ENCODE measurements at regions not wholly inside any gene's neighbourhood (a gene's known extent, or its start where the extent isn't known, plus 50 kb on each side); places are given as distances from the start of the nearest gene placed in this dataset.
A peak's percentile ranks its signal among the peaks of the same experiment; 100 is the strongest.
"Not testable (repeated sequence)": the region's sequence is repeated elsewhere in the genome, so short reads cannot be mapped to it uniquely, and the experiment has no call there.

DNA sequence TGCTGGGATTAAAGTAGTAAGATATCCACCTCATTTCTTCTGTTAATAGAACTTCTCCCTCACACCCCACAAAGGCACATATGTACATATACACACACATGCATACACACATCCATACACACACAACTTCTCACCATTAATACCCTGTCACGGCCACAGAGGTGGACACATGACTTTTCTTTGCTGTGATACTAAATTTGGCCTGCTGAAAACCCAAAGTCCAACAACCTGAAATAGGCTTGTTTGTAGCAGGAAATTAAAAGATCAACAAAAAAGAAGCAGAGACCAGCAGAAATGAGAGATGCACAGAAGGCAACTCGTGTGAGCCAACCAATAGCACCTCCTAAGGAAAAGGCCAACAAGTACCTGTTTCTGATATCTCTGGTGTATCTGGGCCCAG lies 128.7 kb upstream of the PCGF5 start:
- no peak for DNase-seq

DNA sequence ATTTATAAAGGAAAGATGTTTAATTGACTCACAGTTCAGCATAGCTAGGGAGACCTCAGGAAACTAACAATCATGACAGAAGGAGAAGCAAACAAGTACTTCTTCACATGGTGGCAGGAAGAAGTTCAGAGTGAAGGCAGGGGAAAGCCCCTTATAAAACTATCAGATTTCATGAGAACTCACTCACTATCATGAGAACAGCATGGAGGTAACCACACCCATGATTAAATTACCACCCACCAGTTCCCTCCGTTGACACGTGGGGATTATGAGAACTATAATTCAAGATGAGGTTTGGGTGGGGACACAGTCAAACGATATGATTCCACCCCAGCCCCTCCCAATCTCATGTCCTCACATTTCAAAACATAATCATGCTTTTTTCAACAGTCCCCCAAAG lies 124.2 kb upstream of the PCGF5 start:
- no peak for DNase-seq

GRCh38 chr10:91097313-91097712 lies 123.2 kb upstream of the PCGF5 start:
- no peak for DNase-seq

- not testable (repeated sequence) for DNase-seq
These were observed 122.4 kb upstream of the PCGF5 start for GRCh38 chr10:91098021-91098420.

DNA sequence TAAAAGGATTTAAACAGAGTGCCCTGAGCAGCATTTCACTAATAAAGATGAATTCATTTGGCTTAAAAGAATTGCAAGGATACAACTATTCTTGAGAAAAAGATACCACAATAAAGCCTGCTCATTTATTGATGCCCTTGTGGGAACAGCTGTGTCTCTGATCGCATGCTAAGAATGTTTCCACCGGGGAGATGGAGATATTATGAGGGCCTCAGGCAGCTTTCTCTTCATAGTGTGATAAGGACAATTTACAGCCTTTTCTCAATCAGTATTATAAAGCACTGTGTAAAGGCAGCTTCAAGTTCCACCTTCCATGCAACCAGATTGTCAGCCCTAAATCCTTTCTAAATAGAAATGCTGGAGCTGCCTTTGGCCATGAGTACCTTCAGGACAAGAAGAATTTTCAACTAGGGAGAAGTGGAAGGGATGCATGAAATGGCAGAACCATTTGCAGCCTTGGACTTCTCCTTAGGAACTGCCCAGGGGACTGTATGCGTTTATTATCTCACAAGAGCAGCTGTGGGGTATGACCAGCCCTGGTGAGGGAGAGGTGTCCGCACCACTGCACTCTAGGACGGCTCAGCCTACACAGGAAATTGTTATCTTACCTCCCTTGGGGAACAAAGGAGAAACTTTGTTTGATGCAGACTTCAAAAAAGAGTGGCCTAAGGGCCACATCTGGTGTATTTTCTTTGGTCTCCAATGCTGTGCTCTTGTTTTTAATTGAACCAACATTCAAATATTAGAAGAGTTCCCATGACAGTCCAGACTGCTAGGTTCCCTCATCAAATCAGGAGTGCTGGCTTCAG lies 116.9 kb upstream of the PCGF5 start:
- no peak for DNase-seq

GRCh38 chr10:91104193-91105041 lies 116.0 kb upstream of the PCGF5 start:
- no peak for DNase-seq

GRCh38 chr10:91105269-91105668 lies 115.2 kb upstream of the PCGF5 start:
- no peak for DNase-seq

DNA sequence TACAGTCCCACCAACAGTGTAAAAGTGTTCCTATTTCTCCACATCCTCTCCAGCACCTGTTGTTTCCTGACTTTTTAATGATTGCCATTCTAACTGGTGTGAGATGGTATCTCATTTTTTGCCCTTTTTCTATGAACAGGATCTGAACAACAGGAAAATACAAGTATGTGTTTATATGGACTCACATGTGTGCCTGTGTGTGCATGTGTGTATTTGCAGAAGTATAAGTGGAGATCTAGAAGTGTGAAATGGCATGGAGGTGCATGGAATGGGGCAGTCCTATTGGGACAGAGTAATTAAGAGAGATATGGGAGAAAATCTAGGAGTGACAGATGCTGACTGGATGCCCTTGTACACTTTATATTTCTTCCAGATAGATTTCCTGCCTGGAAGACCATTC lies 111.6 kb upstream of the PCGF5 start:
- no peak for DNase-seq

DNA sequence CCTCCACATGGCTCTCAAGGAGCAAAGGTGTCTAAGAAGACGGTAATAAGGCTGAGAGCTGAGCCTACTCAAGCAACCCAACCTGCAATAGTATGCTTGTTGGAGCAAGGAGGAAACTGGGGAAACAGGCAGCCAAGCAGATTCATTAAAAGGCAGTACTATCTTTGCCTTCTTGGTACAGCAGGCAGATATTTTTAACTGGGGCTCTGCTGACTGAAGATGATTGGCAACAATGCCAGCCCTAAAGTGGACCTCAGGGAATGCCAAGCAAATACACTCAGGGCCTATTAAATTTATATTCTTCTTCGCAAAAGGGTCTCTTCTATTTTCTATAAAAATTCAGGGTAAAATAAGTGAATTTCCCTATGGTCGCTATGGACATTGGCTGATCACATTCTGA lies 109.4 kb upstream of the PCGF5 start:
- no peak for DNase-seq

DNA sequence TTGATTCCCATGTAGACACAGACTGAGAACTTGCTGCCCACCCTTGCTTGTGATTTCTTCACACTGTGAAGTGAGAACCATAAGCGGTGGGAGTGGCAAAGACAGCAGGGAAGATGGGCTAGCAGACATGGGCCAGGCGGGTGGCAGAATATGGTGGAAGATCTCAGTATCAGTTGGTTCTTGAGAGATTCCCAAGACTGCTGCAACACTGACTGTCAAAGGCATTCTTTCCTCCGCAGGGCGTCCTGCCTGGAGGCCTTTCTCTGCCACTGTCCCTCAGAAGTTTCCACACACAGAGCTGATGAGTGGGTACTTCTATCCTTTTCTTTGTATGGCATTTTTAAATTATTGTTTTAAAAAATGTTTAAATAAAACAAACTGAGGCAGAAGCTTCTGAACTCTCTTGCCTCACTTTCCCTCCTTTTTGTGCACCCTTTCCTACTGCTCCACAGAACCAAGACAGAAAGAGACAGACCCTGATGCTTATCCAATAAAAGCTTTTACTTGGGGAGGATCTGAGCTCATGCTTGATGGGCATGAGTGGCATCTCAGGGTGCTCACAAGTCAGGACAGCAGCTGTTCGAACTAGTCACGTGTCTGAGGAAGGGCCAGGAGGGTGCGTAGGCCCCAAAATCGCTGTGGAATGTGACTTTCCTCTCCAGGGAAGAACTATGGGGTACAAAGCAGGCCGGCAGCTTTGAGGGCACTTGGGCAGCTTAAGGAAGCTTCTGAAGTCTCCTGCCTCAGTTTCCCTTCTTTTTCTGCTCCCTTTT lies 104.7 kb upstream of the PCGF5 start:
- no peak for DNase-seq

- no peak for DNase-seq
These were observed 103.0 kb upstream of the PCGF5 start for GRCh38 chr10:91117505-91117904.

DNA sequence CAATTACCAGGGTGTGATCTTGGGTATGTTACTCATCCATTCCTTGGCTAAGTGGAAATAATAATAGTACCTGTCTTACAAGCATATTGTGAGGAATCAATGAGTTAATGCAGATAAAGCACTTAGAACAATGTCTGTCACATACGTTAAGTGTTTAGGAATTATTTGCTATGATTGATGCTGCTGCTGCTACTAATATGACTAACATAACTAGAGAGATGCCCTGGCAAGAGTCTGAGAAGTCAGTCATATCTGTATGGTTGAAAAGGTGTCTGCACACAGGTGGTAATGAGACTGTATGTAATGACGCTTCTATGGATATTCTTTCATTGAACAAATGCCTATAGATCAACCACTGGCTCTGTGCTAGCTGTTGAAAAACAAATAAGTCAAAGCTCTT lies 100.1 kb upstream of the PCGF5 start:
- no peak for DNase-seq

GRCh38 chr10:91123261-91123660 lies 97.2 kb upstream of the PCGF5 start:
- no peak for DNase-seq

GRCh38 chr10:91124016-91124415 lies 96.4 kb upstream of the PCGF5 start:
- DNase-seq = no peak

DNA sequence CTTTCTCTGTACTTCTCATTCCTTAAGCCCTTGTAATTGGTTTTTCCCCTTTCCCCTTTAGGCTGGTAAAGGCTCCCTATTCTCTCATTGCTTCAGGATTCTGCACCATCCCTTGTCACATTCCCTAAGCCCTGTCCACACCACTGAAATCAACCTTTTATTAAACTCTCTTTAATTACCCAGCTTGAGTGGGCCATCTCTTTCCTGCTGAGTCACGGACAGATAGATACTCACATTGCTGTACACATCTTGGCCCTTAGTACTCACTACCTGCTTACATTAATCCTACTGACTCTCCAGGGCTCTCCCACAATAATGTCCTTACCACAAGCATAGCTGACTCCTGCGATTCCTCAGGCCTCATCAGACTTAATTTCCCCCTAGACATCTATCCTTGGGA lies 94.0 kb upstream of the PCGF5 start:
- DNase-seq = no peak

GRCh38 chr10:91127341-91128082 lies 93.0 kb upstream of the PCGF5 start:
- DNase-seq = no peak

- no peak for DNase-seq
These were observed 85.3 kb upstream of the PCGF5 start for GRCh38 chr10:91135113-91135512.

DNA sequence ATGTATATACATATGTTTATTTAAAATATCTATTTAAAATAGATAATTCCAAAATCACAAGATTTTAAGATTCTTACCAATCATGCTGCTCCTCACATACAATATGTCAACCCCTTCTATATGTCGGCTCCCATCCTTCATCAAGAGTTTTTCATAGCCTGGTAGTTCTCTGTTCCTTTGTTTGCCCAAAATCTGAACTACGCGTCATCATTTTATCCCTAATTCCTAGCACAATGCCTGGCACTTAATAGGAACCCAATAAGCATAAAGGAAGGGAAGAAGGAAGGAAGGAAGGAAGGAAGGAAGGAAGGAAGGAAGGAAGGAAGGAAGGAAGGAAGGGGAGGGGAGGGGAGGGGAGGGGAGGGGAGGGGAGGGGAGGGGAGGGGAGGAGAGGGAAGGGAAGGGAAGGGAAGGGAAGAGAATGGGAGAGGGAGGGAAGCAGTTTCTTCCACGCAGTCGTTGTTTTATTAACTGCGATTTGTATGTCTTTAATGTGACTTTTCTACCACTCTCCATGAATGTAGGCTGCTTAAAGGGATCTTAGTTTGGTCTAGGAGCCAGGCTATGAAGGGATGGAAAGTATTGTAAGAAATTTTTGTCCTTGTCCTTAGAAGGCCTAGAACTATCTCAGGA lies 83.3 kb upstream of the PCGF5 start:
- DNase-seq = no peak

GRCh38 chr10:91137822-91138221 lies 82.6 kb upstream of the PCGF5 start:
- DNase-seq = no peak

DNA sequence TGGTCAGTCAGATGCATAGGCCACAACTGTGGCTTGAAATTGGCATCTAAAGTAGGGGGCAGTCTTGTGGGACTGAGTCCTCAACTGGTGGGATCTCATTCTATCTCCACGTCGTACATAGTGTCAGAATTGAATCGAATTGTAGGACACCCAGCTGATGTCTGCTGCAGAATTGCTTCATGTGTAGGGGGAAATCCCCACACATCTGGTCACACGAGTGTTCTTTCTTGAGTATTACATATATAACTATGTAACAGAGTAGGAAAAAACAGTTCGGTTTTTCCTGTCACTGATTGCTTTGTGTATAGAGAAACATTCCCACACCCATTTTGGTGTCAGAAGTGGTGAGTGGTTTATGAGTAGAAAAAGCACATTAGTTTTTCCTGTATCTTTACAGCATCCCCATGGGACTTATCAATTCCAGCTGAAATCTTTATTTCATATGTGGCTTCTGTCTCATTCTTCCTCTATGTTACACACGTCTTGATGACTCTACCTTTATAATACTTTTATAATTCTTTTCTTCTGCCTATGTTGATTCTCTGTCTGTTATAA lies 79.4 kb upstream of the PCGF5 start:
- peak; percentile 39 for DNase-seq

GRCh38 chr10:91144961-91145360 lies 75.5 kb upstream of the PCGF5 start:
- peak; percentile 33 for DNase-seq

- DNase-seq = peak; percentile 36
These were observed 74.3 kb upstream of the PCGF5 start for GRCh38 chr10:91146146-91146545.

Data from fibroblast of skin of right quadriceps (primary cell).